ENCODE measurements at regions not wholly inside any gene's neighbourhood (a gene's known extent, or its start where the extent isn't known, plus 50 kb on each side); places are given as distances from the start of the nearest gene placed in this dataset.

- TF ChIP-seq, protein P1, sequence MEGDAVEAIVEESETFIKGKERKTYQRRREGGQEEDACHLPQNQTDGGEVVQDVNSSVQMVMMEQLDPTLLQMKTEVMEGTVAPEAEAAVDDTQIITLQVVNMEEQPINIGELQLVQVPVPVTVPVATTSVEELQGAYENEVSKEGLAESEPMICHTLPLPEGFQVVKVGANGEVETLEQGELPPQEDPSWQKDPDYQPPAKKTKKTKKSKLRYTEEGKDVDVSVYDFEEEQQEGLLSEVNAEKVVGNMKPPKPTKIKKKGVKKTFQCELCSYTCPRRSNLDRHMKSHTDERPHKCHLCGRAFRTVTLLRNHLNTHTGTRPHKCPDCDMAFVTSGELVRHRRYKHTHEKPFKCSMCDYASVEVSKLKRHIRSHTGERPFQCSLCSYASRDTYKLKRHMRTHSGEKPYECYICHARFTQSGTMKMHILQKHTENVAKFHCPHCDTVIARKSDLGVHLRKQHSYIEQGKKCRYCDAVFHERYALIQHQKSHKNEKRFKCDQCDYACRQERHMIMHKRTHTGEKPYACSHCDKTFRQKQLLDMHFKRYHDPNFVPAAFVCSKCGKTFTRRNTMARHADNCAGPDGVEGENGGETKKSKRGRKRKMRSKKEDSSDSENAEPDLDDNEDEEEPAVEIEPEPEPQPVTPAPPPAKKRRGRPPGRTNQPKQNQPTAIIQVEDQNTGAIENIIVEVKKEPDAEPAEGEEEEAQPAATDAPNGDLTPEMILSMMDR (IDR thresholded peaks at IDR 0.05; ENCODE audit: insufficient read depth, low read depth, low read length): no peak
- POLR2A ChIA-PET: no interaction called here
- no peak for DNase-seq (ENCODE audit: low read depth)
These were observed 53.9 kb upstream of the HMHB1 start for GRCh38 chr5:143758015-143758414.

DNA sequence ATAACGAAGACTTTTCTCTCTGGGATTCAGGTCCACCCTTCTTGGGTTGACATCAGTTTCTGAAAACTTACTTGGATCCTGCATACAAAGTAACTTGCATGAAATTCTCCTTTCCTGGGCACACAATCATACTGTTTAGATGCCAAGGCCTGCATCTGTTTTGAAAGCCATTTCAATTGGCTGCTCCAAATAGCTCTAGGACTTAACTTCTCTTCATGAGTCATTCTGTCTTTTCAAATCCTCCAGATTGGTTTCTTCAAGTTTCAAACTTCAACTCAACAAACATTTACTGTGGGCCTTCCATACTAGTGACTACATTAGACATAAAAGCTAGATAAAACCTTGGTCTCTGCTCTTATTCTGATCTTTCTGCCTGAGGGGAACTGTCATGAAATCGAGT lies 54.8 kb upstream of the HMHB1 start:
- no peak for DNase-seq (ENCODE audit: low read depth)
- TF ChIP-seq, protein P1 (IDR thresholded peaks at IDR 0.05; ENCODE audit: insufficient read depth, low read depth, low read length): no peak
- H3K4me3 ChIP-seq (ENCODE audit: low read depth, low read length): no peak overlapping the region
- H3K27me3 ChIP-seq (ENCODE audit: control insufficient read depth, insufficient read depth, low read length): no peaks in the 10 kb centered on the region
- ChIA-PET POLR2A (no interaction called here), CTCF (interaction anchor here (1.4 to 1.6 kb wide), 3 partner anchors 15 to 37 kb away, joined by 4 to 5 read pairs (median 5); no protein-coding TSS in a partner anchor)
- no peaks in the 10 kb centered on the region for H3K36me3 ChIP-seq (ENCODE audit: control insufficient read depth, insufficient read depth, low read length)

More at GRCh38 chr5:143758015-143758414, 53.9 kb upstream of the HMHB1 start:
- CTCF ChIA-PET: interaction anchor here (1.0 to 1.6 kb wide), 4 partner anchors 14 to 36 kb away, joined by 3 to 5 read pairs (median 4); no protein-coding TSS in a partner anchor
- Histone ChIP-seq H3K36me3 (ENCODE audit: control insufficient read depth, insufficient read depth, low read length) (no peaks in the 10 kb centered on the region), H3K4me3 (ENCODE audit: low read depth, low read length) (no peak overlapping the region), H3K27me3 (ENCODE audit: control insufficient read depth, insufficient read depth, low read length) (no peaks in the 10 kb centered on the region)

- no peaks in the 10 kb centered on the region for H3K36me3 ChIP-seq (ENCODE audit: control insufficient read depth, insufficient read depth, low read length)
- DNase-seq (ENCODE audit: low read depth): no peak
- POLR2A ChIA-PET: no interaction called here
- CTCF ChIA-PET: no interaction called here
- TF ChIP-seq, protein P1 (IDR thresholded peaks at IDR 0.05; ENCODE audit: insufficient read depth, low read depth, low read length): no peak
- no peak overlapping the region for H3K4me3 ChIP-seq (ENCODE audit: low read depth, low read length)
- H3K27me3 ChIP-seq (ENCODE audit: control insufficient read depth, insufficient read depth, low read length): no peaks in the 10 kb centered on the region
These were observed 56.0 kb upstream of the HMHB1 start for GRCh38 chr5:143755966-143756365.

DNA sequence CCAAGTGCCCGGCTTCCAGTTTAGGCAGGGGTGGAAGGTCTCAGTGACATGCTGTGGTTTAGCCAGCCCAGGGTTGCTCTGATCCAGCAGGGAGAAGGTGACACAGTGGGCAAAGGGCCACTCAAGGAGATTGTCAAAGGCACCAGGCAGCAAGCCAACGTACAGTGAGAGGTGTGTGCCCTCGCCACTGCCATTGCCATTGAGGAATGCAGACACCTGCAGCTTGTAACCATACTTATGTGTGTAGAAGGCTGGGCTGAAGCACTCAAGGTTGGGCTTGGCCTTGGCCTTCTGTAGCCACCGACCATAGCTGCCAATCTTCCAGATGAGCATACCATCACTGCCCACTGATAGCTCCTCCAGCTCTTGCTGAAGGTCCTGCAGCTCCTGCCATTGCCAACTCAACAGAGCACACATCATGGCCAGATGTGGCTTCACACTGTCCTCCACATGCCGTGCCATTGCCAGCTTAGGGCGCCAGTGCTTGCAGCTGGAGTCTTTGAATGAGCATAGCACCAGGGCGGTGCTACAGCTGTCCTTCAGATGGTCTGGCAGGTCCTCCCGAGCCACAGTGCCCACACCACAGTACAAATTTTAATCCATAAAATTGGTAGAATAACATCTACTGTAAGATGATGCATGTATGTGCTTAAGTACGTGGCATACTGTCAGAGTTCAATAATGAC lies 59.7 kb upstream of the HMHB1 start:
- POLR2A ChIA-PET: no interaction called here
- Histone ChIP-seq H3K4me3 (ENCODE audit: low read depth, low read length) (no peak overlapping the region), H3K27me3 (ENCODE audit: control insufficient read depth, insufficient read depth, low read length) (no peaks in the 10 kb centered on the region), H3K36me3 (ENCODE audit: control insufficient read depth, insufficient read depth, low read length) (no peaks in the 10 kb centered on the region)
- no peak for DNase-seq (ENCODE audit: low read depth)
- TF ChIP-seq, protein P1 (IDR thresholded peaks at IDR 0.05; ENCODE audit: insufficient read depth, low read depth, low read length): no peak
- CTCF ChIA-PET: no interaction called here

DNA sequence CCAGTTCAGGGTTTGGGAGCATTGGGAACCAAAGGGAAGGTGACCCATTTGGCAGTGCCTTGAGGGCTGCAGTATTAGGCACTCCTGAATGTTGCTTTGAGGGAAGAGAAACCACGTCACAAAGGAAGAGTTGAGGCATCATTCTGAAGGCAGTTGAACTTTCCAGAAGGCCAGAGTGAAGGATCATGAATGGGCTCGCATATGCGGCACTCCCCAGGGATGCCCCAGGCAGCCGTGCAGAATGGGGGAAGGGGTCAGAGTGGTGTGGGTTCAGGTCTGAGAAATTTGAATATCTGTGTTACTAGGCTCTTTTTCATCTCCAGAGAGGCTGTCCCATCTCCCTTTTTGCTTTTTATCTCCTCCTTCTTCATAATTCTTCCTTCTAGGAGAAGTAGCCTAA lies 60.6 kb upstream of the HMHB1 start:
- no peaks in the 10 kb centered on the region for H3K36me3 ChIP-seq (ENCODE audit: control insufficient read depth, insufficient read depth, low read length)
- ChIA-PET POLR2A (no interaction called here), CTCF (no interaction called here)
- no peak for DNase-seq (ENCODE audit: low read depth)
- TF ChIP-seq, protein P1 (IDR thresholded peaks at IDR 0.05; ENCODE audit: insufficient read depth, low read depth, low read length): no peak
- H3K27me3 ChIP-seq (ENCODE audit: control insufficient read depth, insufficient read depth, low read length): no peaks in the 10 kb centered on the region
- H3K4me3 ChIP-seq (ENCODE audit: low read depth, low read length): no peak overlapping the region

All from BJ (cell line).